AG04450 (cell line): ENCODE measurements at regions not wholly inside any gene's neighbourhood (a gene's known extent, or its start where the extent isn't known, plus 50 kb on each side); places are given as distances from the start of the nearest gene placed in this dataset.

ENCODE experiments used
- CTCF ChIA-PET: fragments of 300-600, 350-600 bp; formaldehyde crosslinking; extraction: SDS; loops from one replicate; lab custom pipeline; 2022; ENCODE audit warnings: antibody characterized with exemption, inconsistent platforms; lab: Charles Lee
- POLR2A ChIA-PET: fragments of 350-600 bp; formaldehyde crosslinking; extraction: SDS; loops from one replicate; lab custom pipeline; 2021; ENCODE audit warnings: antibody characterized with exemption, inconsistent platforms; lab: Yijun Ruan, JAX
- DNase-seq: peaks from one replicate; pipeline ENCODE4 v3.0.0-alpha.2; 2011; ENCODE audit warnings: low read depth, low spot score
- H3K27ac ChIP-seq: one replicate; pipeline ENCODE4 v1.5.1; 2012; ENCODE audit warnings: low read depth, low read length, control low read depth
- H3K27me3 ChIP-seq: one replicate; pipeline ENCODE4 v1.6.0; 2012; ENCODE audit warnings: low read length; ENCODE audit not compliant: control insufficient read depth, insufficient read depth
- H3K4me3 ChIP-seq: 2 replicates; pipeline ENCODE4 v1.5.1; 2011; ENCODE audit warnings: mild to moderate bottlenecking, low read depth, low read length, control low read depth
- H3K9me3 ChIP-seq: 2 replicates; pipeline ENCODE4 v1.5.1; 2012; ENCODE audit warnings: low read length; ENCODE audit not compliant: control insufficient read depth, insufficient read depth
- TF ChIP-seq, protein P1 (sequence below): IDR thresholded peaks from 2 replicates; pipeline ENCODE4 v1.5.1; 2011; ENCODE audit warnings: low read depth, low read length, control low read depth, inconsistent platforms

DNA sequence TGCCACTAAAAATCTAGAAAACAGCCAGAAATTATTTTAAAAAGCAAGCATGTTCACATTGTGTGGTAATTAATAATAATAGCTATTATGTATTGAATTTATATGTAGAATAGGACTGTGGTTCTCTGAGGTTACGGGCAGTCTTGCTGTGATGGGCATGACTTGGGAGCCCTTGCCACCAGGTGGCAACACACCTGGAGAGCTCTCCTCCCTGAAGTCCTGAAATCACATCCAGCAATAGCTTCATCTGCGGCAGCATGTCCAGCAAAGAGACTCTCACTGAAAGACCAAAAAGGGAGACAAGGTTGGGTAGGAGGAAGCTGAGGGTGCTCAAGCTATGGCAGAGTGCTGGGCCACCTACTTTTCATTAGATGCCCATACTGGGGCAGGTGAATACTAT, 206.8 kb upstream of the IL12A start:
- TF ChIP-seq, protein P1, sequence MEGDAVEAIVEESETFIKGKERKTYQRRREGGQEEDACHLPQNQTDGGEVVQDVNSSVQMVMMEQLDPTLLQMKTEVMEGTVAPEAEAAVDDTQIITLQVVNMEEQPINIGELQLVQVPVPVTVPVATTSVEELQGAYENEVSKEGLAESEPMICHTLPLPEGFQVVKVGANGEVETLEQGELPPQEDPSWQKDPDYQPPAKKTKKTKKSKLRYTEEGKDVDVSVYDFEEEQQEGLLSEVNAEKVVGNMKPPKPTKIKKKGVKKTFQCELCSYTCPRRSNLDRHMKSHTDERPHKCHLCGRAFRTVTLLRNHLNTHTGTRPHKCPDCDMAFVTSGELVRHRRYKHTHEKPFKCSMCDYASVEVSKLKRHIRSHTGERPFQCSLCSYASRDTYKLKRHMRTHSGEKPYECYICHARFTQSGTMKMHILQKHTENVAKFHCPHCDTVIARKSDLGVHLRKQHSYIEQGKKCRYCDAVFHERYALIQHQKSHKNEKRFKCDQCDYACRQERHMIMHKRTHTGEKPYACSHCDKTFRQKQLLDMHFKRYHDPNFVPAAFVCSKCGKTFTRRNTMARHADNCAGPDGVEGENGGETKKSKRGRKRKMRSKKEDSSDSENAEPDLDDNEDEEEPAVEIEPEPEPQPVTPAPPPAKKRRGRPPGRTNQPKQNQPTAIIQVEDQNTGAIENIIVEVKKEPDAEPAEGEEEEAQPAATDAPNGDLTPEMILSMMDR = no peak
- CTCF ChIA-PET = interaction anchor here (0.7 to 6.8 kb wide), 4 partner anchors 15 to 224 kb away, joined by 3 to 56 read pairs (median 18); no protein-coding TSS in a partner anchor

DNA sequence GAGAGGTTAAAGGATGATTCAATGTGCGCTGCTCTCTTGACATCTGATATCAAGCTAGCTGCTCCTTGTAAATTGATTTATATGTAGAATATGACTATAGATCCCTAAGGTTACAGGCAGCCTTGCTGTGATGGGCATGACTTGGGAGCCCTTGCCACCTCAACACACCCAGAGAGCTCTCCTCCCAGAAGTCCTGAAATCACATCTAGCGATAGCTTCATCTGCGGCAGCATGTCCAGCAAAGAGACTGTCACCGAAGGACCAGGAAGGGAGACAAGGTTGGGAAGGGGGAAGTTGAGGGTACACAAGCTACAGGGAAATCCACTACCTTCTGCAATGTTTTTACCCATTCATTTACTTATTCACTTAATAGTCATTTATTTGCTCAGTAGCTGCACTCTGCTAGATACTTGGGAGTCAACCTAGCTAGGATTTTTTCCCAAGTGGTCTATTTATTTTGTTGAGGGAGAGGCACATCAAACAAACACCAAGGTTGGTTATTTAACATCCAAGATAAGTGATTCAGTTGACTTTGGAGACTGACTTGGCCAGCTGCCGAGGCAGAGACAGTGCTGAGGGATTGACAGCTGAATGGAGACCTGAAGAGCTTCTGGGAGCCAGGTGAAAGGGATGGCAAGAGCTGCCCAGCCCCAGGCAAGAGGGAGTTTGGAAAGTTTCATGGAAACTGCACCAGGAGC, 205.8 kb upstream of the IL12A start:
- no peak for DNase-seq
- TF ChIP-seq, protein P1 = no peak
- ChIA-PET CTCF (interaction anchor here (0.5 to 6.8 kb wide), 4 partner anchors 16 to 227 kb away, joined by 3 to 56 read pairs (median 18); no protein-coding TSS in a partner anchor), POLR2A (no interaction called here)
- Histone ChIP-seq H3K4me3 (no peak overlapping the region), H3K27me3 (no peaks in the 10 kb centered on the region), H3K27ac (no peak overlapping the region), H3K9me3 (no peaks in the 10 kb centered on the region)

More for the DNA sequence above, 206.8 kb upstream of the IL12A start:
- H3K9me3 ChIP-seq = no peaks in the 10 kb centered on the region
- POLR2A ChIA-PET = no interaction called here
- no peaks in the 10 kb centered on the region for H3K27me3 ChIP-seq
- no peak for DNase-seq
- H3K4me3 ChIP-seq = no peak overlapping the region
- no peak overlapping the region for H3K27ac ChIP-seq

GRCh38 chr3:159783780-159784742, 204.6 kb upstream of the IL12A start:
- Histone ChIP-seq H3K4me3 (no peak overlapping the region), H3K27ac (no peak overlapping the region), H3K27me3 (no peaks in the 10 kb centered on the region), H3K9me3 (no peaks in the 10 kb centered on the region)
- no peak for DNase-seq
- TF ChIP-seq, protein P1 = no peak
- ChIA-PET POLR2A (interaction anchor here (1.4 kb wide), 1 partner anchor 20 kb away, joined by 4 read pairs; no protein-coding TSS in a partner anchor), CTCF (interaction anchor here (0.7 to 6.8 kb wide), 6 partner anchors 17 to 249 kb away, joined by 3 to 56 read pairs (median 7); no protein-coding TSS in a partner anchor)

DNA sequence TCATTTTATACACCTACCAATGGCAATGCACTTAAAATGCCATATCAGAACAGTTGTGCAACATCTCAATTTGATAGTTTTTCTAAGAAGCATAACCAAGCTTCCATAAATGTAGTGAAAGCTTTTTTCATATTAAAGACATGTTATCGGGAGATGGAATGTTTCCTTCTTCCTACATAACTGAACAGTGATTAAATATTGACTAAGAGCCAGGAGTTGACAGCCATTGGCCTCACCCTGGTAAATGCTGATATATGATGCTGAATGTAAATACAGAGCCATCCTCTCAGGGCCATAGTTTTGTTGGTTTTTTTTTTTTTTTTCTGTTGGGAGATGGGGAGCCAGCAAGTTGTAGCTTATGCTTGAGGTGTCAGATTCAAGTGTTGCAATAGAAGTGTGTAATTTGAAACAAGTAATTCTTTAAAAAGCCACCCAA, 203.3 kb upstream of the IL12A start:
- TF ChIP-seq, protein P1 = no peak
- Histone ChIP-seq H3K4me3 (no peak overlapping the region), H3K9me3 (no peaks in the 10 kb centered on the region), H3K27ac (no peak overlapping the region), H3K27me3 (no peaks in the 10 kb centered on the region)
- no peak for DNase-seq
- CTCF ChIA-PET = interaction anchor here (0.6 to 6.8 kb wide), 8 partner anchors 15 to 1001 kb away, joined by 4 to 56 read pairs (median 6); no protein-coding TSS in a partner anchor
- POLR2A ChIA-PET = interaction anchor here (0.7 to 1.4 kb wide), 4 partner anchors 13 to 199 kb away, joined by 3 to 7 read pairs (median 5); no protein-coding TSS in a partner anchor
